SU-DHL-6 (cell line): ENCODE measurements at regions not wholly inside any gene's neighbourhood (a gene's known extent, or its start where the extent isn't known, plus 50 kb on each side); places are given as distances from the start of the nearest gene placed in this dataset.

ENCODE experiments used
- EZH2phosphoT487 ChIP-seq: fragments of 200-600 bp; sonication (generic), shearing (Covaris generic); conservative IDR thresholded peaks from 2 replicates; pipeline ENCODE4 v1.6.1; 2018; ENCODE audit warnings: mild to moderate bottlenecking, antibody characterized with exemption, low read length, moderate library complexity, mixed read lengths
- TF ChIP-seq, protein P1 (sequence below): fragments of 200-600 bp; sonication (generic); IDR thresholded peaks from one replicate; pipeline ENCODE4 v1.5.1; 2017; ENCODE audit warnings: antibody characterized with exemption, mild to moderate bottlenecking, low read length, moderate library complexity; ENCODE audit not compliant: insufficient read depth, poor library complexity, severe bottlenecking

DNA sequence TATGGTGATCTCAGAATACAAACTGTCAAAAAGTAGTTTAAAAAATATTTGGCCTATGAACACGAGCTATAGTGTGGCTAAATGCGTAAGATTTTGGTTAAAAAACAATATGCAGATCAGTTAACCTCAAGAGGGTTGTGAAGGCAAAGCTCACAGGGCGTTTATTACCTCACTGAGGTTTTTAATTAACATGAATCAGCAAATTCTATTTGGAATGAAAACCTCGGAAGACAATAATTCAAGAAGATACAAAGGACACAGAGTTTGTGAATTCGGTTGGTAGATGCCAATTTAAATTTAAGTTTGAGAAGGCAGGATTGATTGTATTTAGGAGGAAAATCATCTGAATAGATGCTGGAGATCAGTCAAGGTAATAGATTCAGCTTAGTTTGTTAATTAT is 1434.6 kb downstream of the C4orf33 start:
- TF ChIP-seq, protein P1, sequence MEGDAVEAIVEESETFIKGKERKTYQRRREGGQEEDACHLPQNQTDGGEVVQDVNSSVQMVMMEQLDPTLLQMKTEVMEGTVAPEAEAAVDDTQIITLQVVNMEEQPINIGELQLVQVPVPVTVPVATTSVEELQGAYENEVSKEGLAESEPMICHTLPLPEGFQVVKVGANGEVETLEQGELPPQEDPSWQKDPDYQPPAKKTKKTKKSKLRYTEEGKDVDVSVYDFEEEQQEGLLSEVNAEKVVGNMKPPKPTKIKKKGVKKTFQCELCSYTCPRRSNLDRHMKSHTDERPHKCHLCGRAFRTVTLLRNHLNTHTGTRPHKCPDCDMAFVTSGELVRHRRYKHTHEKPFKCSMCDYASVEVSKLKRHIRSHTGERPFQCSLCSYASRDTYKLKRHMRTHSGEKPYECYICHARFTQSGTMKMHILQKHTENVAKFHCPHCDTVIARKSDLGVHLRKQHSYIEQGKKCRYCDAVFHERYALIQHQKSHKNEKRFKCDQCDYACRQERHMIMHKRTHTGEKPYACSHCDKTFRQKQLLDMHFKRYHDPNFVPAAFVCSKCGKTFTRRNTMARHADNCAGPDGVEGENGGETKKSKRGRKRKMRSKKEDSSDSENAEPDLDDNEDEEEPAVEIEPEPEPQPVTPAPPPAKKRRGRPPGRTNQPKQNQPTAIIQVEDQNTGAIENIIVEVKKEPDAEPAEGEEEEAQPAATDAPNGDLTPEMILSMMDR = no peak
- no peak for TF ChIP-seq EZH2phosphoT487
